ENCODE measurements at regions not wholly inside any gene's neighbourhood (a gene's known extent, or its start where the extent isn't known, plus 50 kb on each side); places are given as distances from the start of the nearest gene placed in this dataset.

GRCh38 chrX:69083361-69083760 is 81.9 kb downstream of the PJA1 start:
- no peak for DNase-seq

DNA sequence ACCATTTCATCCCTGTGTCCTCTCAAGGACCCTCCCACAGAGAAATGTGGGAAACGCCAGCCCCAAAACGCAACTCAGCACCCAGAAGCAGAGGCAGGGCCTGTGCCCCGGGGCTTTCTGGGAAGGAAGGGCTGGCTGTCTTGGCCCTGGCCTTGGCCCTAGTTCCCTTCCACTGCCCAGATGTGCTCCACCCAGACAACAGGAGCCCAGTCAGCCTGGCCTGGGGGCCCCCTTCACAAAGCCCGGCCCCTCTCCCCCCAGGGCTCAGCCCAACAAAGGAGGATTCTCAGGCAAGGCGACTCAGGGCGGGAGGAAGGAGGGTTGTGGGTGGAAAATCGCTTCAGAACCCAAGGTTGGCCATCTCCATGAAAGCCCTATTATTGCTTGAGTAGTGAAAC is 82.5 kb downstream of the PJA1 start:
- DNase-seq: no peak

- no peak for DNase-seq
These were observed 83.0 kb downstream of the PJA1 start for GRCh38 chrX:69082055-69082752.

DNA sequence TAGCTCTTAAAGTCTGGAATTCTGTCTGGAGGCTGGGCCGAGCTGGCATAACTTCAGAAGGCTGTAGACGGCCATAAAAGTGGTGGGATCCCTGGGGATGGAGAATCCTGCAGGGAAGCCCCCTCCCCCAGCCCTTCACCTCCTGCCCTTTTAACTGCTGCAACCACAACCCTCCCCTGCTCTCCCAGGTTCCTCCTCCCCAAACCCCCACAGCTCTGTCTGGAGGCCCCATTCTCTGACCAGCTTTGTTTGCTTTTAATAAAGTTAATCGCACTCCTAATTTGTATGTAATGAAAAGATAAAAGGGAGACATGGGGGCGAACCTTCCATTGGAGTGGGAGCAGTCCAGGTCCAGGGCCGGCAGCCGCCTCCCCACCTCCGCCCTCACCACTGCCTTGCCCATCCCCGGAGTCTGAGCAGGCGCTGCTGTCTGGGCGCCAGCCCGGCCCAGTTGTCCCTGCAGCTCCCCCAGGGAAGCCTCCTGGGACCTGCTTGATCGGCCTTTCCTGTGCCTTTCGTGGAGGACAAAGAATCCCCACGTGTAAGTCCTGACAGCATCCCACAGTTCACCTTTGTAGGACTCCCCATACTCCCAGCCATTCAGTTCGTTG is 84.3 kb downstream of the PJA1 start:
- DNase-seq: no peak

DNA sequence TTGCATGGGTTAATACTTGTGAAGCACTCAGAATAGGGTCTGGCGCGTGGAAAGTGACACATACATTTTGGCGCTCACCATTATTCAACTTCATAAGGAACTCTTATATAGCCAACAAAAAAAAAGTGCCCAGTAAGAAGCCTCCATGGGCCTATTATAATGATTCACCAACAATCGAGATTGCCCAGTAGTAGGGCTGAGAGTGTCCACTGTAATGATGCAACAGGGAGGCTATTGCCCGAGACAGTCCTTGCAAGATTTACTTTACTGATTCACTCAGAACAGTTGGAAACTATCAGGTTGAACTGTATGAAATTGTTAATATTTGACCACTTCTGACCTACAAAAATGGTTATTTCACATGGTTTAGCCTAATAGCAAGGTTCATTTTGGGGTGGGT is 86.0 kb downstream of the PJA1 start:
- no peak for DNase-seq

DNA sequence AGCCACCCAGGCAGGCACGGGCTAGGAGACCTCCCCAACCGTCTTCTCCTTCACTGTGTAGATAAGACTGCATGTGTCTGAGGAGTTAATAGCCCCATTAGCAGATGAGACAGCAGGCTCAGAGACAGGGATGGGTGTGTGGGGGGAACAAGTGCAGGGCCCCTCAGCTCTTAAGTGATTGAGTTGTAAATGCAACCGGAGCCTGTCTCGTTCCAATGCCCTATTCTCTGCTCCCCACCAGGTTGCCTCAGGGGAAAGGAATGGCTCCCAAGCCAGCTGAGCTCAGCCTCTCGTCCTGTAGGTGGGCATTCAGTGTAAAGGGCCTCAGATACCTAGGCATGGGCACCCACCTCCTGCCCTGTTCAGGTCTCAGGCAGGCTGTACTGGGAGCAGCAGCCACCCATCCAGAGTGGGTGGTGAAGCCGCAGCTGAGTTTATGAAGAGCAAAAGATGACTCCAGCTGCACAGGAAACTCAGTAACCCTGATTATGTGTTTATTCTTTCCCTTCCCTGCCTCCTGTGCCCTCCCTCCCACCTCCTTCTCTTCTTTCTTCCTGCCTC is 87.3 kb downstream of the PJA1 start:
- DNase-seq: no peak

DNA sequence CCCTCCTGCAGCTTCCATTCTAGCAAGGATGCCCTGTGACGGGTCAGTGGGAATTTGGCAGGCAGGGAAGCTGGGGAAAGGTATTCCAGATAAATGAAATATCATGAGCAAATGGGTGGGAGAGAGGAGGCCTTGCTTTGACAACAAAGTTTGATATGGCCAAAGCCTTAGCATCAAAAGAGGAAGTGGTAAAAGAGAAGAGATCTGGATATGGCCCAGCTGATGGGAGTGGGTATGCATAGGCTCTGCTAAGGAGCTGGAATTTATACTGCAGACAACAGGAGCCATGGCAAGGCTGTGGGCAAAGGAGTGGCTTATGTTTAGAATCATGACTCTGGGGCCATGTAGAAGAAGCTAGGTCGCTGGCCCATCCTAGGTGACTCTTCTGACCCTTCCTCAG is 89.2 kb downstream of the PJA1 start:
- DNase-seq: no peak

- DNase-seq: no peak
These were observed 90.5 kb downstream of the PJA1 start for GRCh38 chrX:69074726-69075125.

DNA sequence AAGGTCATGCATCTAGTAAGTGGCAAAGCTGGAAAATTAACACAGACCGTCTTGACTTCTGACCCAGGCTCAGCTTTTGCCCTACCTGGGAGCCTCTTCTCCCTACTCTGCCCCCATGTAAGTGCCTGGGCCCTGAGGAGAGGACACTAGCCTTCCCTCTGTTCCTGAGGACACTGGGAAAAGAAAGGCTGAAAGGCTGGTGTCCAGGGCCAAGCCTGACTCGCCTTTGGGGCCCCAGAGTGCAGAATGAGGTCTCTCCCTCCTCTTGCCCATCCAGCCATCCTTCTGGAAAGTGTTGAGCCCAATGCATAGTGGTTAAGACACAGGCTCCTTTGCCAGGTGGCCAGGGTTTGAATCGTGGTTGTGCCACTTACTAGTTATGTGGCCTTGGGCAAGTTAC is 91.5 kb downstream of the PJA1 start:
- no peak for DNase-seq

- no peak for DNase-seq
These were observed 92.0 kb downstream of the PJA1 start for GRCh38 chrX:69073241-69073640.

GRCh38 chrX:69072486-69073006 is 92.7 kb downstream of the PJA1 start:
- no peak for DNase-seq

DNA sequence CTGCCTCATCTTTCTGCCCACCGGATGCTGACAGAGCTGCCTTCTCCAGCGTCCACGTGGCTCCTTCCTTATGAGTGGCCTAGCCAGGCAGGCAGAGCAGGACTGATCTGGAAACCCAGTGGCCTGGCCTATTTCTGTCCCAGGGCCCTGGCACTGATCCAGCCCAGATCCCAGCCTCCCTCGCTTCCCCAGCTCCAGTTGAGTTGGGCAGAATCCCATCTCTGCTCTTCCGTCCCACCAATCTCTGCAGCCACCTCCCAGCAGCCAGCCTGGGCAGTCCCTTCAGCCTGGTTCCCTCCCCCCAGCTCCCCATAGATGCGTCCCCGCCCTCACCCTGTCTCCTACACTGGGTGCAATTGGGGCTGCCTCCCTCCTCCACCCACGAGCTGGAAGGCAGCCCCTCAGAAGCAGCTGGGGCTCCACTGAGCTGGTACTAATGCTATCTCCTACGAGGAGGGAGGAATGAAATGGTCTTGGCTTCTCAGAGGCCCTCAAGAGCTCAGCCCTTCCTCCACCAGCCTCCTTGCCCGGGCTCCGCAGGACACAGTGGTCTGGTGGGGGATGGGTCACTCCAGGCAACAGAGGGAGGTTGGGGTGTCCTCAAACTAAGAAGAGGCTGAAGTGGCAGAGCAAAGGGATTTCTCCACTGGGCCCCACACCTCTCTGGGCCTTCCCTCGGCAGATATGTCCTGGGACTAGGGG is 94.2 kb downstream of the PJA1 start:
- no peak for DNase-seq

DNA sequence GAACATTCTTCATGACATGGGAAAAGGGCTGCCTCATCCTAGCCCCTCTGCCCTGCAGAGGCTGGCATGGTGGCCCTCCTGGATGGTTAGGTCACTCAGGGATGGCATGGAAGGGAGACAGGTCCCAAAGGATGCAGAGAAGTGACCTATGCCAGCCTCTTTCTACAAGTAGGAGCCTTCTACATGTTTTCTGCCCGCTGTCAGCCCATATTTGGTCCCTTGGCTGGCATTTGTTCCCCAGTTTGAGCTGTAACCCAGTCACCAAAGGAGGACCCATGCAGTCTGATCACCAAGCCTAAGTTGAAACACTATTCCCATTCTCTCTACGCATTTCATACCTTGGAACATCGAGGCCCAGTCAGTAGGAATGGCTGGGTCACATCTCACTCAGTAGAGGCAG is 95.4 kb downstream of the PJA1 start:
- DNase-seq: no peak

- DNase-seq: no peak
These were observed 96.2 kb downstream of the PJA1 start for GRCh38 chrX:69069086-69069445.

- no peak for DNase-seq
These were observed 96.8 kb downstream of the PJA1 start for GRCh38 chrX:69068301-69069085.

- DNase-seq: no peak
These were observed 97.4 kb downstream of the PJA1 start for GRCh38 chrX:69067841-69068240.

DNA sequence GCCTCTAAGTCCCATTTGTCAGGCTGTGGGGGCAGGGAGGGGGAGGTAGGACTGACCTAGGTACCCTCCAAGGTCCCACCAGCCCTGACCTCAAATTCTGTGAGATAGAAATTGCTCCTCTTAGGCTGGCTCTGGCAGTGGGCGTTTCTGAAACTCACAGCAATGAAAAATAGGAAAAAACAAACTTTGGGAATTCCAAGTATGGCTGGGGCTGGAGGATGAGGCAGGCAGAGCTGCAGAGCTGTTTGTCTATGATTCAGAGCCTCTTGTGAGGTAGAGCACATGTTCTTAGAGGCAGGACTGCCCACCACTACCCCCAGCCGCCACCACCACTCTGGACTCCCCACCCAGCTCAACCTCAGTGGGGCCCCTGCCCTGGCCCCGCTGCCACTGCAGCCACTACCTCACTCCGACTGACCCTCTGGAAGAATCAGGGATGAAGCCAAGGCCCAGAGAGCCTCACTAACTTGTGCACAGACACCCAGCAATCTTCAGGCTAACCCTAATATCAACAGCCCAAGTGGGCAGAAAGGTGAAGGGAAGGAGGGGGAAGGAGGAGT is 98.2 kb downstream of the PJA1 start:
- no peak for DNase-seq

- no peak for DNase-seq
These were observed 99.1 kb downstream of the PJA1 start for GRCh38 chrX:69066021-69066757.

DNA sequence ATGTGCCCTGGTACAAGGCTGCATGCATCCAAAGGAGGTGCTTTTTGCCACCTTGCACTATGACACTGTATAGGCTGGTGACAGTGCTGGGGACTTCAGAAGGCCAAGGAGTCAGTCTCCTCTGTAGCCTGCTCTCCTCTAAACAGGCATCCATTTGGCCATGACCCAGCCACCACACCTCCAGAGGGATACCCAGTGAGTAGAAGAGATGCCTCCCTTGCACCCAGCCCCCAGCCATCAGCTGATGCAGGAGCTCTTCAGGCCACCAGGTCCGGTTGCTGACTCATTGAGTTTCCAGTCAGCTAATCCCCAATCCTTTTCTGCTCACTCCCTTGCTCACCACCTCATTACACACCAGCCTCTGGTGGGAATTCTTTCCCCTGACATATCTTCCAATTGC is 99.8 kb downstream of the PJA1 start:
- no peak for DNase-seq

- DNase-seq: no peak
These were observed 101.8 kb downstream of the PJA1 start for GRCh38 chrX:69063486-69063885.

DNA sequence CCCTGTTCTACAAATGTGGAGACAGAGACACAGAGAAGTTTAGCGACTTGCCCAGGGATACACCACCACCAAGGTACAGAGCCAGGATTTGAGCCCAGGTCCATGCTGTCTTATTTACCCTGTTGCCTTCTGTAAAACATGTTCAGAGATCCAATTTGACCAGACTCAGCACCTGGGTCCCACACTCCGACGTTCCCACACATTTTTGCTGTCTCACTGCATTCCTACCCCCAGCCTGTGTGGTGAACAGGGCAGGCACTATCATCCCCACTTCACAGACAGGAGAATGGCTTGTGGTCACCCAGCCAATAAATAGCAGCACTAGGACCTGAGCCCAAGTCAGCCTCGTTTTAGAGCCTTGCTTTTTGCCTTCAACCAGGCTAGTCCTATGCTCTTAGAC is 102.8 kb downstream of the PJA1 start:
- no peak for DNase-seq

Measured in CD4-positive, alpha-beta T cell treated with Interleukin-6 for 4 hours (primary cell).